ENCODE measurements at regions not wholly inside any gene's neighbourhood (a gene's known extent, or its start where the extent isn't known, plus 50 kb on each side); places are given as distances from the start of the nearest gene placed in this dataset.

DNA sequence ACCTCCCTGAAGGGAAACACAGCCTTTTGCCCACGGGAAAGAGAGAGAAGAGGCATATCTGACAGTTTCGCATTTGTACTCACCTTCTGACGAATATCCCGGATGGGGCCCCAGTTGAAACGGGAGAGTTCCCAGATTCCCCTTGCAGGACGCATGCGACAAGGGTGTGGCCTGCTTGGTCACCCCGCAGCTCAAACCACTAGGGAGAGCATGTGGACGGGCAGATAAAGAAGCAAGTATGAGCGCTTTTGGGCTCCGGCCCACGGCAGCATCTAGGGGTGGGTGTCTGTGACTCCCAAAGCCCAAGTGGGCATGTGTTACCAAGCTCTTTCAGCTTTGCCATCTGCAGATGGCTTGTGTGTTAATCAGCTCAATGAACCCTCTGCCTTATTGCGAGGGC is 70.1 kb upstream of the MED14 start:
- H3K4me1 ChIP-seq (ENCODE audit: control insufficient read depth in 1 of 2, insufficient read depth in 2 of 2, low read length in 2 of 2) = no peaks in the 10 kb centered on the region
- no peaks in the 10 kb centered on the region for H3K79me2 ChIP-seq (ENCODE audit: insufficient read depth, low read length)
- H3K36me3 Mint-ChIP-seq = no peaks in the 10 kb centered on the region
- H3K9me3 ChIP-seq (replicated peaks in 1 of 2; ENCODE audit: control insufficient read depth in 1 of 2, insufficient read depth in 1 of 2, low read length in 2 of 2) = no peaks in the 10 kb centered on the region
- no peak overlapping the region for H3K27ac Mint-ChIP-seq
- H3K36me3 ChIP-seq (replicated peaks in 1 of 2; ENCODE audit: control insufficient read depth in 1 of 2, insufficient read depth in 2 of 2, low read length in 2 of 2) = no peaks in the 10 kb centered on the region
- H3K4me3 ChIP-seq (replicated peaks in 1 of 3; ENCODE audit: low read depth in 2 of 3, low read length in 3 of 3) = no peak overlapping the region
- 100% methylated on average over 2 of the region's 13 CpGs for WGBS (ENCODE audit: insufficient coverage)
- peaks cover 5% of the 10 kb centered on the region for H3K4me1 Mint-ChIP-seq
- H3K27me3 Mint-ChIP-seq (ENCODE audit: low read depth in 3 of 3) = peaks cover 0 to 24% (median 2%) of the 10 kb centered on the region in 3 donors
- H3K9me3 Mint-ChIP-seq = peaks cover 0 to 4% (median 0%) of the 10 kb centered on the region in 7 donors
- H4K20me1 ChIP-seq (ENCODE audit: insufficient read depth, low read length) = no peaks in the 10 kb centered on the region
- H3K9ac ChIP-seq (ENCODE audit: insufficient read depth, low read length, poor library complexity, severe bottlenecking) = no peak overlapping the region
- no peak overlapping the region for H3K27ac ChIP-seq (ENCODE audit: low read depth in 1 of 2, low read length in 2 of 2)
- TF ChIP-seq, protein P1, sequence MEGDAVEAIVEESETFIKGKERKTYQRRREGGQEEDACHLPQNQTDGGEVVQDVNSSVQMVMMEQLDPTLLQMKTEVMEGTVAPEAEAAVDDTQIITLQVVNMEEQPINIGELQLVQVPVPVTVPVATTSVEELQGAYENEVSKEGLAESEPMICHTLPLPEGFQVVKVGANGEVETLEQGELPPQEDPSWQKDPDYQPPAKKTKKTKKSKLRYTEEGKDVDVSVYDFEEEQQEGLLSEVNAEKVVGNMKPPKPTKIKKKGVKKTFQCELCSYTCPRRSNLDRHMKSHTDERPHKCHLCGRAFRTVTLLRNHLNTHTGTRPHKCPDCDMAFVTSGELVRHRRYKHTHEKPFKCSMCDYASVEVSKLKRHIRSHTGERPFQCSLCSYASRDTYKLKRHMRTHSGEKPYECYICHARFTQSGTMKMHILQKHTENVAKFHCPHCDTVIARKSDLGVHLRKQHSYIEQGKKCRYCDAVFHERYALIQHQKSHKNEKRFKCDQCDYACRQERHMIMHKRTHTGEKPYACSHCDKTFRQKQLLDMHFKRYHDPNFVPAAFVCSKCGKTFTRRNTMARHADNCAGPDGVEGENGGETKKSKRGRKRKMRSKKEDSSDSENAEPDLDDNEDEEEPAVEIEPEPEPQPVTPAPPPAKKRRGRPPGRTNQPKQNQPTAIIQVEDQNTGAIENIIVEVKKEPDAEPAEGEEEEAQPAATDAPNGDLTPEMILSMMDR (IDR thresholded peaks at IDR 0.05) = no peak
- no peak overlapping the region for H3K4me3 Mint-ChIP-seq
- peaks cover 0 to 14% of the 10 kb centered on the region in 2 donors for H3K27me3 ChIP-seq (ENCODE audit: control insufficient read depth in 2 of 2, insufficient read depth in 2 of 2, low read length in 2 of 2)
- no peak overlapping the region for H3K4me2 ChIP-seq (replicated peaks; ENCODE audit: extremely low read depth, low read length, poor library complexity, severe bottlenecking)
- DNase-seq = no peak
- no peak overlapping the region for H2AFZ ChIP-seq (ENCODE audit: insufficient read depth, low read depth, low read length, poor library complexity, severe bottlenecking)
- intact Hi-C loops (cut with micrococcal nuclease) = no loop called here

DNA sequence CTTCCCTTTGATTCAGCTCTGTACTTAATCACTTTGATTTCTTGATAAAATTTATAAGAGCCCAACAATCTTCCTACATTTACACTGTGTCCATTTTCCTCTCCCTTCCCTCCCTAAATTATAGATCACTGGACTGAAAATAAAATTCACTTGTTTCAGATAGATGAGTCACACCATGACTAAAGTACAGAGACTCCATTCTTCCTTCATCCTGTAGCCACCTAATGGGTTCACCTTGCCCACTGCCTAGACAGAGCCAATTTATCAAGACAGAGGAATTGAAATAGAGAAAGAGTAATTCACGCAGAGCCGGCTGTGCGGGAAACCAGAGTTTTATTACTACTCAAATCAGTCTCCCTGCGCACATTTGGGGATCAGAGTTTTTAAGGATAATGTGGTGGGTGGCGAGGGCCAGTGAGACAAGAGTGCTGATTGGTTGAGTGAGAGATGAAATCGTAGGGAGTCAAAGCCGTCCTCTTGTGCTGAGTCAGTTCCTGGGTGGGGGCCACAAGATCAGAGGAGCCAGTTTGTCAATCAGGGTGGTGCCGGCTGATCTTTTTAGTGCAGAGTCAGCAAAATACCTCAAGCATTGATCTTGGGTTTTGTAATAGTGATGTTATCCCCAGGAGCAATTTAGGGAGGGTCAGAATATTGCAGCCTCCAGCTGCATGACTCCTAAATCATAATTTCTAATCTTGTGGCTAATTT is 71.3 kb upstream of the MED14 start:
- Mint-ChIP-seq H3K4me1 (peaks cover 5% of the 10 kb centered on the region), H3K27ac (no peak overlapping the region), H3K36me3 (no peaks in the 10 kb centered on the region), H3K4me3 (no peak overlapping the region), H3K27me3 (ENCODE audit: low read depth in 3 of 3) (peaks cover 0 to 26% (median 2%) of the 10 kb centered on the region in 3 donors), H3K9me3 (peaks cover 0 to 4% (median 0%) of the 10 kb centered on the region in 7 donors)
- TF ChIP-seq, protein P1 (IDR thresholded peaks at IDR 0.05) = no peak
- H3K9ac ChIP-seq (ENCODE audit: insufficient read depth, low read length, poor library complexity, severe bottlenecking) = no peak overlapping the region
- WGBS (ENCODE audit: insufficient coverage) = 67% methylated on average over 2 of the region's 8 CpGs
- H3K4me1 ChIP-seq (ENCODE audit: control insufficient read depth in 1 of 2, insufficient read depth in 2 of 2, low read length in 2 of 2) = no peaks in the 10 kb centered on the region
- intact Hi-C loops (cut with micrococcal nuclease) = no loop called here
- H3K27ac ChIP-seq (ENCODE audit: low read depth in 1 of 2, low read length in 2 of 2) = no peak overlapping the region
- H2AFZ ChIP-seq (ENCODE audit: insufficient read depth, low read depth, low read length, poor library complexity, severe bottlenecking) = no peak overlapping the region
- H4K20me1 ChIP-seq (ENCODE audit: insufficient read depth, low read length) = no peaks in the 10 kb centered on the region
- no peaks in the 10 kb centered on the region for H3K36me3 ChIP-seq (replicated peaks in 1 of 2; ENCODE audit: control insufficient read depth in 1 of 2, insufficient read depth in 2 of 2, low read length in 2 of 2)
- H3K79me2 ChIP-seq (ENCODE audit: insufficient read depth, low read length) = no peaks in the 10 kb centered on the region
- H3K4me2 ChIP-seq (replicated peaks; ENCODE audit: extremely low read depth, low read length, poor library complexity, severe bottlenecking) = no peak overlapping the region
- no peaks in the 10 kb centered on the region for H3K9me3 ChIP-seq (replicated peaks in 1 of 2; ENCODE audit: control insufficient read depth in 1 of 2, insufficient read depth in 1 of 2, low read length in 2 of 2)
- DNase-seq = no peak
- H3K27me3 ChIP-seq (ENCODE audit: control insufficient read depth in 2 of 2, insufficient read depth in 2 of 2, low read length in 2 of 2) = peaks cover 0 to 10% of the 10 kb centered on the region in 2 donors
- no peak overlapping the region for H3K4me3 ChIP-seq (replicated peaks in 1 of 3; ENCODE audit: low read depth in 2 of 3, low read length in 3 of 3)
